ENCODE measurements at regions not wholly inside any gene's neighbourhood (a gene's known extent, or its start where the extent isn't known, plus 50 kb on each side); places are given as distances from the start of the nearest gene placed in this dataset.

DNA sequence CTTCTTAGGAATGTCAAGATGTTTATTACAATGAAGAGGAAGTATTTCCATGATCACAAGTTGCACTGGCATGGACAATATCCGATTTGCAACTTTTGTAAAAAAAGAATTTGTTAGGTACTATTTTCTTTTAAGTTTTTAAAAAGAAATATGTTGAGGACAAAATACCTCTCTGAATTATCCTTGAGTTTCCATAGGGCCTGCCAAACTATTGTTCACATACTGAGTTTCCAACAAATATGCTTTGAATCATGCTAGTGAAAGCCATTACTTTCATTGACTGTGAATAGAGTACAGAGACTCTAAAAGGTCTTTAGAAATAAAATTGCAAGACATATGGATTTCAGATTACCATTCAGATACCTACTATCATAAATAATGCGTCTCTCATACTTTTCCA lies 566.1 kb downstream of the TMEM182 start:
- TF ChIP-seq, protein P1, sequence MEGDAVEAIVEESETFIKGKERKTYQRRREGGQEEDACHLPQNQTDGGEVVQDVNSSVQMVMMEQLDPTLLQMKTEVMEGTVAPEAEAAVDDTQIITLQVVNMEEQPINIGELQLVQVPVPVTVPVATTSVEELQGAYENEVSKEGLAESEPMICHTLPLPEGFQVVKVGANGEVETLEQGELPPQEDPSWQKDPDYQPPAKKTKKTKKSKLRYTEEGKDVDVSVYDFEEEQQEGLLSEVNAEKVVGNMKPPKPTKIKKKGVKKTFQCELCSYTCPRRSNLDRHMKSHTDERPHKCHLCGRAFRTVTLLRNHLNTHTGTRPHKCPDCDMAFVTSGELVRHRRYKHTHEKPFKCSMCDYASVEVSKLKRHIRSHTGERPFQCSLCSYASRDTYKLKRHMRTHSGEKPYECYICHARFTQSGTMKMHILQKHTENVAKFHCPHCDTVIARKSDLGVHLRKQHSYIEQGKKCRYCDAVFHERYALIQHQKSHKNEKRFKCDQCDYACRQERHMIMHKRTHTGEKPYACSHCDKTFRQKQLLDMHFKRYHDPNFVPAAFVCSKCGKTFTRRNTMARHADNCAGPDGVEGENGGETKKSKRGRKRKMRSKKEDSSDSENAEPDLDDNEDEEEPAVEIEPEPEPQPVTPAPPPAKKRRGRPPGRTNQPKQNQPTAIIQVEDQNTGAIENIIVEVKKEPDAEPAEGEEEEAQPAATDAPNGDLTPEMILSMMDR (IDR thresholded peaks at IDR 0.05; ENCODE audit: extremely low read depth in 1 of 2, insufficient read depth in 1 of 2, low read depth in 1 of 2, low read length in 2 of 2), result no peak
- no peak for TF ChIP-seq MYC (IDR thresholded peaks at IDR 0.05; ENCODE audit: low read depth, low read length)
- TF ChIP-seq POLR2AphosphoS5 (IDR thresholded peaks at IDR 0.05; ENCODE audit: insufficient read depth, low read depth, low read length), result no peak
- no peak for TF ChIP-seq EZH2 (IDR thresholded peaks at IDR 0.05; ENCODE audit: borderline replicate concordance, low read depth, low read length, severe bottlenecking)
- TF ChIP-seq JUN (IDR thresholded peaks at IDR 0.05; ENCODE audit: borderline replicate concordance, insufficient read depth, insufficient read length, low read depth), result no peak
- no peak for TF ChIP-seq POLR2A (IDR thresholded peaks at IDR 0.05; ENCODE audit: low read depth, low read length)
- TF ChIP-seq, protein P2, sequence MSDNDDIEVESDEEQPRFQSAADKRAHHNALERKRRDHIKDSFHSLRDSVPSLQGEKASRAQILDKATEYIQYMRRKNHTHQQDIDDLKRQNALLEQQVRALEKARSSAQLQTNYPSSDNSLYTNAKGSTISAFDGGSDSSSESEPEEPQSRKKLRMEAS (IDR thresholded peaks at IDR 0.05; ENCODE audit: insufficient read depth, insufficient read length), result no peak
- TF ChIP-seq GATA2 (IDR thresholded peaks at IDR 0.05; ENCODE audit: insufficient read depth, insufficient read length, low read depth, low read length), result no peak
- TF ChIP-seq FOS (IDR thresholded peaks at IDR 0.05; ENCODE audit: borderline replicate concordance, insufficient read depth, low read length), result no peak

Measured in endothelial cell of umbilical vein (primary cell).